GM19351 (cell line): ENCODE measurements at regions not wholly inside any gene's neighbourhood (a gene's known extent, or its start where the extent isn't known, plus 50 kb on each side); places are given as distances from the start of the nearest gene placed in this dataset.

Experiments
- ATAC-seq: cut with Tn5 transposase; IDR thresholded peaks from one replicate; pipeline ENCODE4 v1.9.1; 2021; ENCODE audit warnings: mild to moderate bottlenecking, moderate library complexity; ENCODE audit not compliant: unreplicated experiment

DNA sequence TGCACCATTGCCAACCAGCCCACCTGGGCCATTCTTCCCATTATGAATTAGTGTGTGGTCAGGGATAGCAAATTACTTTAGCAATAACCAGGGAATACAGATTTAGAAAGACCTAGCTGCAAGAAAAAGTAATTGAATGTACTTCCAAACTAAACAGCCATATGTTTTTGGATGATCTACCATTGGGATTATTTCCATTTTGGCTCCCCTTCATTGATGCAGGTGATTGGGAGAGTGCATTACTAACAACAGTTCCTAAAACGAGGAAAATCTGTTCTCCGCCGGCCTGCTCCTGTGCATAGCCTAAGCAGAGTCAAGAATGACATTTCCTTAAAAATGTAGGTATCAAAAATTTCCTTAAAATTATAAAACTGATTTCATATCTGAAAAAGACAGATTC is 58.5 kb downstream of the MAIP1 start:
- no peak for ATAC-seq

DNA sequence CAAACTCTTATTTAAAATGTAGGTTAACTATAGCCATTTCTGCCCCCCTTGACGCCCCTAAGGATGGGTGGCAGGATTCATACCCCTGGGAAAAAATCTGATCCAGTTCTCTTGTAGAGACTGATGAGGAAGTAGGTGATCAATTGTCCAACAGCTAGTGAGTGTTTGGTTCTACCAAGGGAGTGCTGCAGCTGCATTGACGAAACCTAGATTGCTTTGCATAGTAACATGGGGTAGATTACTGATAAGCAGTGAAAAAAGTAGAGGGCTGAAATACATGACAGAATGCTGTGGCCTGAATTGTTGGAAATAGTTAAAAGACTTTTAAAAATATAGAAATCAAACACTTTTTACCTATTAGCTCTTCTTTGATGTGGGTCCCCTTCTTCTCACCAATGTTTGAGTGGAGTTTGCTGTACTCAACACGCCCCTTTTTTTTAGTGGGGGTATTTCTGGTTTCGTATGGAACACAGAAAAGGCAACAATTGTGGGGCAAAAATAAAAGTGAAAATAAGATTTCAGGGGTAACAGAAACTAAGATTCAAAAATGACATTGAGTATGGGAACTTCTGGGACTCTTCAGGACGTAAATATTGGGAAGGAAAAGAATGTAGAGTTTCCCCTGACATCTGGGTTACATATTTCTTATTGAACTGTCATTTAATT is 66.2 kb downstream of the MAIP1 start:
- ATAC-seq = peak; percentile 69

DNA sequence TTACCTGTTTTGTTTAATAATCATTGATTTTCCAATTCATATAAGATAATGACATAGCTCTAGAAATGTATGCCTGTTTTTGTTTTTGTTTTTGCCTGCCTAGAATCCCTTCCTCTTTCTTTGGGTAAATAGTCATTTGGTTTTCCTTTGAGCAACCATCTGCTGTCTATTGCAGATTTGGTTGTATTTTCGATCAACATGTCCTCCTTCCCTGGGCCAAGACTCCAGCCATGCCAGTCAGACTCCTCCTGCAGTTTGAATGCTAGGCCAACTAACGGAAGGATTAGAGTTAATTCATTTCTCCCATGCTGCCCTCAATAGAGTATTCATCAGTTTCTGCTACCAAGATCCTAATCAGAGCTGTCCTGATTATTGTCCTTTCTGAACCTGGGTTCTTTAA is 67.1 kb downstream of the MAIP1 start:
- no peak for ATAC-seq

DNA sequence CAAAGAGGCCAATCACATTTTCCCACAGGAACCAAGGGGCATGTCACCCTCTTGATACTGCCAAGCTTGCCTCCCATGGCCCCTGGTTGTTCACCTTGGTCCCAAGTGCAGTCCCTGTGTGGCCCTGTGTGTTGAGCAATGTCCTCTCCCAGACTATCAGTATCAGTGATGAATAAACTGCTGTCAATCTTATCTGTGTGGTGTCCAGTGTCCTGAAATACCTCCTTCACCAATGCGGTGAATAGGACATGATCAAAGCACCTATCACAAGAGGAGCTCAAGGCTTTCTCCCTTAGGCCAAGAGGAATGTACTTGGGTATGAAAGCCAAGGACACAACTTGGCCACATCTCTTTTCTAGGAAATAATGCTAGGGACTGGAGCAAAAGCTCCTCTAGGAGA is 68.2 kb downstream of the MAIP1 start:
- no peak for ATAC-seq

DNA sequence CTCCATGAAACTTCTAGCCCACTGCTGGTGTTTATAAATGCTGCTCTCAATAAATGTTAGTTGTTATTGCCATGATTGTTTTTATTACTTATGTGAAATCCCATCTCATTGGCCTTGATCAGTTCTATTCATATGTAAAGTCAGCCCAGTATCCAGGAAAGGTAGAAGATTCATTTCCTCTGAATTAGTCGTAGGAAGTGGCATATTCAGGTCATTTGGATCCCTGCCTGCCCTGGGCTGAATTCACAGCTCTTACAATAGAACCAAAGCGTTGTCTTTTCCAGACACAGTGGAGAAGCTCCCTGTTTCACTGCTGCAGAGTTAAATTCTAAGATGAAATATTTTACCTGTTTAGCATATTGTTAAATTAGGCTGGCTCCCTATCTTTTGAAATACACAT is 70.3 kb downstream of the MAIP1 start:
- ATAC-seq = no peak

DNA sequence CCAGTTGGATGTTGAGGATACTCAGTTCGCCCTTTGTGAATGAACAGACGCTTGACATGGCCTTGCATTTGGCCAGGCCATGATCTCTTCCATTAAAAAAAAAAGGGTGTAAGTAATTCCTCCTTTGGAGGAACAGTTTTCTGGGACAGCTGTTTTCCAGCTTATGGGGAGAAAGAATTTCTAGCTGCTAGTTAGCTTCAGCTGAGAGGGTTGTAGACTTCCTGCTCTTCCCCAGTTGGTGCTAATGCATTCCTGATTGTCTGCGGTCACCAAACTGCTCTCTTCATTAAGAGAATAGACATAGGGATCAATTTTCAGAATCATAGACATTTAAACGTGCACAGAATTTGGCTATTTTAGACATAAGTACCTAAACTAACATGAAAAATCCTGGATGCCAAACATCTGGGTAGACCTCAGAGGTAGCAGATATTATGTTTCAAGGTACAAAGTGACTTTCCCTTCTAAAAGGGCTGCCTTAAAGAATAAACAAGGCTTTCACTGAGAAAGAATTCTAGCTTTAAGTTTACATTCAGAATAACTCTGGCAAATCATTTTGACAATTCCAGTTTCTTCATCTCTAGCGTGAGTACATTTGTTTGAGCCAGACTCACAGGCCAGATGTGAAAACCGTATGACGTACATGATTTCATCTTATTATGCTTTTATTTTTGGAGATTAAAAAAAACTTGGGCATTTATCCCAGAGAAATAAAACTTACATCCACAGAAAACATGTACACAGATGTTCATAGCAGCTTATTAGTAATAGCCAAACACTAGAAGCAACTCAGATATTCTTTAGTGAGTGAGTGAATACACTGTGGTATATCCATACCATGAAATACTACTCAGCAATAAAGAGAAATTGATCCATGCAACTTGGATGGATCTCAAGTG is 71.2 kb downstream of the MAIP1 start:
- no peak for ATAC-seq

DNA sequence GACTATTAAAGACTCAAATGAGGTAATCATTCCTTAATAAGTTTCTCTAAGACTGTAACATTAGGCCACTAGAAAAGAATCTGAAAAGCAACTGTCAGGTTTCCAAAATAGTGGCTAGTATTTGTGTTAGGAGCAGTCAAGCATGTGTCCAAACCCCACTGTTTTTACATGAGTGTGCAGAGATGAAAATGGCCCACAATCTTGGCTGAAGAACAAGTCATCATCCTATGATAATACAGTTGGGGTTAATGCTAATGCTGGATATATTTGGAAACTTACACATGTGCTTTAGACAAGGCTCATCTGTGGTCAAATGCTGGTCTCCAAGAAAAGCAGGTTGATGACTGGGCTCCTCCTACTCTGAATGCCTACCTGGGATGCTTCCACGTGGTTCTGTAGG is 73.6 kb downstream of the MAIP1 start:
- ATAC-seq = no peak

DNA sequence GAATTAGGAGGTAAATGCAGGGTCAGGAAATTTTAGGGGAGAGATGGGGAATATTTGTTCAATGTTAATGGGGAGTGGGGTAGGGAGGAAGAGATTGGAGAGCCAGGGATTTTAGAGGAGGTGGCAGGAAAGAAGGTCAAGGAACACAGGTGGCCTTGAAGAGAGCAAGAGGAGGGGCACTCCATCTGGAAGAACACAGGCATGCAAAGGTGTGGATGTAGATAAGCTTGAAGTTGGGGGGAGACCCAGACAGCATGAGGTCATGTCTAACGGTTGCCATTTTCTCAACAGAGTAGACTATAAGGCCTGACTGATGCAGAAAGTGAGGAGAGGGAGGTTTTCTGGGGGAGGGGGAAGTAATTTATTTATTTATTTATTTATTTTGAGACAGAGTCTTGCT is 77.5 kb downstream of the MAIP1 start:
- no peak for ATAC-seq

DNA sequence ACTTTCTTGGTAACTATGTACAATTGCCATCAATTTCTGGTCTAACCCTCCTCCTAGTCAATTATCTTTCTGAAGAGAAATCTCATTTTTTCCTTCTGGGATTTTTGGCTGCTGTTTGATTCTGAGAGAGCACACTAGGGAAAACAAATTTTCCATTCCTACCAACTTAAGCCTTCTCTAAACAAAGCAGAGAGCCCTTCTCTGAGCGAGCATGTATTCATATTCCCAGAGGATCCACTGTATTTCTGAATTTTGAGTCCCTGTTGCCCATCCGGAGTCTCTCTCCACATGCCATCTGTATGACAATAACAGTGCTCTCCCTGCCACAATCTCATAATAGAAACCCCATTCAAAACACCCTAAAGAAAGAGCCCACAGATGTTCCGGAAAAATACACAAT is 78.5 kb downstream of the MAIP1 start:
- no peak for ATAC-seq

DNA sequence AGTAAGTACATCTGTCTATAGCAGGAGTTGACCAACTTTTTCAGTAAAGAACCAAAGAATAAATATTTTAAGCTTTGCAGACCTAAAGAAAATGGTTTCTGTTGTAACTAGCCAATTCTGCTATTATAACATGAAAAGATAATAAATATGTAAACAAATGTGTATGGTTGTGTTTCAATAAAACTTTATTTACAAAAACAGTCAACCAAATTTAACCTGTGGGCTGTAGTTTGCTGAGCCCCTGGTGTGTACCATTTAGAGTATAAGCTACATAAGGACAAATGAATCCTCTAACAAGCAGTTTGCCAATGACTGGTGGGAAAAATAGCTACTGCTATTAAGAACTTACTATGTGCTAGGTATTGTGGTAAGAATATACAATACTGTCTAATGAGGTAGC is 79.4 kb downstream of the MAIP1 start:
- no peak for ATAC-seq

DNA sequence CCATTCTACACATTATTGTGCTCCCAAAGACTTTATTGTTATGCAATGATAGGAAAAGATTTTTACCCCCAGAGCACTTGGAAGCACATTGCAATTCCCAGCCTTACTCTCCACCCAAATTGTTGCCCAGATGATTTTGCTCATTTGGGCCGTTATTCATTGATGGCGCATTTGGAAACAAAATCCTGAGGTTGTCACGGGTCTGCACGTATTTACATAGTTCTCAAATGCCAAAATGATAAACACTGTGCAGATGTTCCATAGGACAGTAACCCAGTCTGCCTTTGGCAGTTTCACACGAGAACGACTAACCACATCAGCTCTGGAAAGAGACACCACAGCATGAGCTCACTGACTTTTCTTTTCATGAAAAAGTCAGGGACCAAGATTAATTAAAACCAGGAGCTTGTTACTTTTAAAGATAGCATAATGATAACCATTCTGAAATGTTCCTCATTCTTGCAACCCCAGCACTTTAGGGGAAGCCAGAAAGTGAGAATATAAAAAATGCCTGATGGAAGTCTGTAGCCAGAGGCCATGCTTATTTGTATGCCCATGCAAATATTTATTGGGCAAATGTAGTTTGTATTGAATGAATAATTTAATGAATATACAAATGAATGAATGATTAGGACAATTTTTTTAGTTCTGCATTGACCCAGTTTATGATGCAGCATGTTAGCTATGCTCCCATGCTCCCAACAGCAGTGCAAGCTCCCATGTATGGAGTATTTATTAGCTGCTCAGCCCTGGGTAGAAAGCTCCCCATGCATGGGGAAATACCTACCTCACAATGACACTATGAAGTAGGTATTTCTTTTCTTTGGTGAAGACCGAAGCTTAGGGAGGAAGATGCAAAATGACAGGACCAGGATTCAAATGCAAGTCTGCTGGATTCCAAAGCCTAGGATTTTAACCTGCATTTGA is 84.6 kb downstream of the MAIP1 start:
- no peak for ATAC-seq

DNA sequence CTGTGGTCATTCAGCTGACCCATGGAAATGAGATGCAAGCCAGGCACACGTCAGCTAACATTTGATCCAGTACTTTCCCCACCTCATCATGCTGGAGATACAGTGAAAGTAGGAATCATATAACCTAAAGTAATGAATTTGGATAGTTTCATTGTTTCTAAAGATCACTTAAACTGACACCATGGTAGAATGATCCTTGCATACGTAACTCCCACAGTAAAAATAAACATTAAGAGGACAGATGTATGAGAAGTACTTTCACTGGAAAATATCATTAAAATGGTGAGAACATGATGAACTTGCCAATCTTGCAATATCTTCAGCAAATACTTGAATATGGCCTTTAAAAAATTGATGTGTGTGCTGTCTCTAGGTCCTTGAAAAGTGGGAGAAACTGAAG is 85.4 kb downstream of the MAIP1 start:
- no peak for ATAC-seq

DNA sequence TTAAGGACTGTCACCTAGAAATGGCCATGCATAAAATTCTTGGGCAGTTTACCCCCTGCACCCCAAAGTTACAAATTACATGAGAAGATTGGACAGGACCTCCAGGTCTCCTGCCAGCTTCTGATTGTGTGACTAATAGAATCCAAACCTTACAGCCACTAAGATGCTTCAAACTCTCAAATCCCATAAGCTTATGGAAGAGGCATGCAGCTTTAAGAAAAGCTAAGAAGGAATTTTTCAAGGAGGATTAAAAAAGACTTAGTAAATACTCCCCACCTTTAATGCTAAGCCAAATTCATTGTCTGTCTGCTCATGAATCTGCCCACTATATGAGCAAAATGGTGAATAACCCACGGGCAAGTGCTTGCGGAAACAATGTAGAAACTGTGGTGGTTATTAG is 86.3 kb downstream of the MAIP1 start:
- ATAC-seq = no peak

DNA sequence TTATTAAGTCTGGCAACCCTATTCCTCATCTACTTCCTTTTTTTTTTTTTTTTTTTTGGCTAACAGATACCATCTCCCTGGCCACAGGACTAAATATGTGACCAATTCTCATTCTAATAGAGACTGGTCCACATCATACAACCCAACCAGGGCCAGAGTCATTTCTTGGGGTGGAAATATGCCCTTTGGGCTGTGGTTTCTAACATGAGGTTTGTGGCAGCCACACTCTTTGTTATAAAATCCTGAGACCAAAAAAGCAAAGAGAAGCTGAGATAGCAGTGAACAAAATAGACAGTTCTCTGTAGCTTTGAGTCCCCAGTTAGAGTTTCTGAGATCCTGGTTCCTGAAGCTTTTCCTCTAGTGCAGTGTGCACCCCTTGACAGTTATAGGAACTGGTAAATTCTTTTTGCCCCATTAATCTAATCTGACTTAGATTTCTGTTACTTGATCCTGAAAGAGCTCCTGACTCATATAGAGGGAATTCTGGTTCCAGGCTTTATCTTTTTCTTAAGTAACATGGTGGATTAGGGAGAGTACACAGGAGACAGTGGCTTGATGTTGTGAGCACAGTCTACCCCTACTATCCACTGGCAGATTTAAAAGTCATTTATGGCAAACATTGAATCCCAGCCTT is 86.8 kb downstream of the MAIP1 start:
- ATAC-seq = no peak

DNA sequence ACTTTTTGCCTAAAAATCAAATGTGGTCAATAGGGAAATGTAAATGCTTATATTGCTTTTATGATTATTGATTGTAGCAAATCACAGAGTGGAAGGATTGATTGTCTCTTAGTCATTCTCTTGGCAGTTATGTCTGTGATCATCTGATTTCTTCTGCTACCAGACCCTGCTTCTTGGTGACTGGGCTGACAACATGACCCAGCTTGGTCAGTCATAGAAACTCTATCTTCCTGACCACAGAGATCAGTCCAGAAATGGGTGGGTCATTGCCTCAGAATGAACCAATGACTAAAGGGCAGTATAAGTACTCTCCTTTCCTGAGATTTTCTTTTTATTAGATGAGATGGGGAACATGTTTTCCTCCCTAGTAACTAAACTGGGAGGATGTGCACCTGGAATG is 87.6 kb downstream of the MAIP1 start:
- ATAC-seq = no peak

DNA sequence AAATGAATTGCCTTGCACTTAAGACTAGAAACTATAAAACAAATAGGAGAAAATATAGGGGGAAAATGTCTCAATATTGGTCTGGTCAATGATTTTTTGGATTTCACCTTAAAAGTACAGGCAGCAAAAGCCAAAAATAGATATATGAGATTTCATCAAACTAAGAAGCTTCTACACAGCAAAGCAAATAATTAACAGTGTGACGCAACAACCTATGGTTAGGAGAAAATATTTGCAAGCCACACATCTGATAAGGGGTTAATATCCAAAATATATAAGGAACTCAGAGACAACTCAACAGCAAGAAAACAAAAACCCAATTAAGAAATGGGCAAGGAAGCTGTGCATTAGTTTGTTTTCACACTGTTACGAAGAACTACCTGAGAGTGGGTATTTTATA is 89.1 kb downstream of the MAIP1 start:
- no peak for ATAC-seq

DNA sequence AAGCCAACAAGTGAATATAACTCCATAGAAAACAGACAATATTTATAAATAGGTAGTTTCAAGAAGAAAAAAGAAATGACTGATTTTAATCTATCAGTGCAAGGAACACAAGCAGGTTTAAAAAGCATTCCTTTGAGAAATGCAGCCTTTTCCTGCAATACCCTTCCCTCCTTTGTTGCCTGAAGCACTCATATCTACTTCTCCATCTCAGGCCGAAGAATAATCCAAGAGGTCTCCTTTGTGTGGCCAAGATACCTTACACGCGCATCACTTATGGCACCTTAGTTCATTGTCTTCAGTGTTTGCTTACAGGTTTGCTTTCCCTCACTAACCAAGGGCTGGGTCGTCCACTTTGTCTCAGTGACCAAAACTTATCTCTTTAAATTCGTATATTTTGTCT is 93.0 kb downstream of the MAIP1 start:
- no peak for ATAC-seq

DNA sequence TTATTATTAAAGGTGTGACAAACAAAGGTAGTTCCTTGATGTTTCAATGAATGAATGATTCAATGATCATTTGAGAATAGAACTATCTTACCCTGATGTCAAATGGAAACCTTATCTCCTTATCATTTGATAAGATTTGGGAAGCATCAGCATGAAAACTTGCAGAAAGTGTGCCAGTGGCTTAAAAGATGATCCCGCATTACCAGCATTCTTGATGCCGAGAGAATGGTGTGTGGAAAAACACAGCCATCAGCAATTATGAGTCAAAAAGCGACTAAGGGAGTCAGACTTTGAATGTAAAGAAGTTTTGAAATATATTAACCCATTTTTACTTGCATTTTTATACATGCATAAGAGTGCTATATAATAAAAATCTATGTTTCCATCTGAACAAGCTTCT is 93.7 kb downstream of the MAIP1 start:
- no peak for ATAC-seq

DNA sequence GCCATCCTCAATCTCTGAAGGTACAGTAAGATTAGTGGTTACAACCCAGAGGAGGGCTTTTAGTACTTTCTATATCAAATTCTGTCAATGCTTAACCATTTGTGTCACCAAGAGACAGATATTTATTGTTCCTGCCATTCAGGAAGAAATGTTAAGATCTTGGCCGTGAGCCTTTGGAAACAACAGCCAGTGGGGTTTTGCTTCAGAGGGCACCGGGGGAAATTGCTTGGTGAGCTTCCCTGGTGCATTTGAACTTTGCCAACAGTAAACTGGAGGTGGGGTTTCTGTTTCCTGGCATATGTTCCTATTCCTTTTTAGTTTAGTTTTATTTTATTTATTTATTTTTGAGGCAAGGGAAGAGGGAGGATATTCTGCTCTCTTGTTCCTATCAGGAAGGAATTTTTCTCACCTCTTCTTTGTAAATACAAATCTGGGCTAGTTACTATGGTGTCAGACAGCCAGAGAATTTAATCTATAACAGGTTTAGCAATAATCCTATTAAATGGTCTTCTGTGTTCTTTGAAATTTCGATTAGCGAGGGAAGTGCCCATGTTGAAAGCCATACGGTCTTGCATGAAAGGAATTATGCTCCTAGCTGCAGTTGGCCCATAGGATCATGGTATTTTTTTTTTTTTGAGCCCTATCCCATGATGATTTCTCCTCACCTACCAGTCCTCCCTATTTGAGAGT is 95.7 kb downstream of the MAIP1 start:
- no peak for ATAC-seq

DNA sequence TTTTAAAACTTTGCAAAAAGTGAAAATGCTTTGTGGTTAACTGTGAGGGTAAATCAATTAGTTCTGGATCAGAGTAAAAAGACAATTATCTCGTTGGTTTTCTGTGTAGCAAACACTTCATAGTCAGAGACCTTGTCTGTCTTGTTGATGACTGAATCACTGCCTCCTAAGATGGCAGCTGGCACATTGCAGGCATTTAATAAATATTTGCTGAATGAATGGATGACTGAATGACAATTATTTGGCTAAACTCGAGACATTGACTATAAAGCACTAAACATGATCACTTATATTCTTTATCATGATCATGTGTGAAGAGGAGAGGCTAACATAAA is 96.2 kb downstream of the MAIP1 start:
- no peak for ATAC-seq

DNA sequence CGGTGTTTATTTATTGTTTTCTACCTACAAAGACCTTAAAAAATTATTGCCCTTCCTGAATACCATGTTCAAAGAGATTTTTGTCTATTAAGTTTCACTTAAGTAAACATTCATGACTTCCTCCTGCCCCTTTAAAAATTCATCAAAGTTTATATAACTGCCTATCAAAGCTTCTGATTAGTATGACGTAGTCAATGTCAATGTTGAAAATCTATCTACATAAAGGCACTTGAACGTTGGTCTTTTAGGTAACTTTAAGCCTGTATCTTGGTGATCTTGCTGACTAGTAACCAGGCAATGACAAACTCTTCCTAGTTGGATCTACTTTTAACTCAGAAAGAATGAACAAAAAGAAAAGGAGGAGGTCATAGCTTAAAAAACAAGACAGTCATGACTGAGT is 97.2 kb downstream of the MAIP1 start:
- ATAC-seq = no peak
